NOMO-1 treated with dmso at 0.1 percent for 144 hours (cell line): ENCODE measurements at regions not wholly inside any gene's neighbourhood (a gene's known extent, or its start where the extent isn't known, plus 50 kb on each side); places are given as distances from the start of the nearest gene placed in this dataset.
"Not testable (repeated sequence)": the region's sequence is repeated elsewhere in the genome, so short reads cannot be mapped to it uniquely, and the experiment has no call there.

ENCODE experiments used
- DNase-seq: peaks from one replicate; lab custom pipeline; 2025; ENCODE audit not compliant: unreplicated experiment; lab: John Stamatoyannopoulos, UW

DNA sequence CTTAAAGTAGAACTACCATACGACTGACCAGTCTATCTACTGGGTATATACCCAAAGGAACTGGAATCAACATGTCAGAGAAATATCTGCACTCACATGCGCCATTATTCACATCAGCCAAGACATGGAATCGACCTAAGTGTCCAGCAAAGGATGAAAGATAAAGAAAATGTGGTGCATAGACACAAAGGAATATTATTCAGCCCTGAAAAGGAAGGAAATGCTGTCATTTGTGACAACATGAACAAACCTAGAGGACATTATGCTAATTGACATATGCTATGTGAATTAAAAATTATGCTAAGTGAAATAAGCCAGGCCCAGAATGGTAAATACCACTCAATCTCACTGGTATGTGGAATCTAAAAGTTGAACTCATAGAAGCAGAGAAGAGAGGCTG lies 123.7 kb downstream of the KLF6 start:
- no peak for DNase-seq

DNA sequence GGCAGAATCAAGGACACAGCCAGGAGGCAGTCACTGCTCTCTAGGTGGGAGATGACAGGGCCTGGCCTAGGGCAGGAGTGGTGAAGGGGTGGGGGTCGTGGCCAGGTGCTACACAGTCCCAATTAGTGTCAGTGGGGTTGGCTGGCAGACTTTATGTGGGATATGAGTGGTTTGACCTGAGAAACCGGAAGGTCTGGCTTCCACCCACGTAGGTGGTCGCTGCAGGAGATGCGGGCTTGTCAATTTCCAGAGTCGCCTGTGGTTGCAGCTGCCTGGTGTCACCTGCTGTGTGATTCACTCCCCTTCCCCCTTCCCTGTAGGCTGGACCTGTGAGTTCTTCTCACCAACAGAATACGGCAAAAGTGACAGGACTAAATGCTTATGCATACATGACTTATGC lies 124.3 kb downstream of the KLF6 start:
- no peak for DNase-seq

DNA sequence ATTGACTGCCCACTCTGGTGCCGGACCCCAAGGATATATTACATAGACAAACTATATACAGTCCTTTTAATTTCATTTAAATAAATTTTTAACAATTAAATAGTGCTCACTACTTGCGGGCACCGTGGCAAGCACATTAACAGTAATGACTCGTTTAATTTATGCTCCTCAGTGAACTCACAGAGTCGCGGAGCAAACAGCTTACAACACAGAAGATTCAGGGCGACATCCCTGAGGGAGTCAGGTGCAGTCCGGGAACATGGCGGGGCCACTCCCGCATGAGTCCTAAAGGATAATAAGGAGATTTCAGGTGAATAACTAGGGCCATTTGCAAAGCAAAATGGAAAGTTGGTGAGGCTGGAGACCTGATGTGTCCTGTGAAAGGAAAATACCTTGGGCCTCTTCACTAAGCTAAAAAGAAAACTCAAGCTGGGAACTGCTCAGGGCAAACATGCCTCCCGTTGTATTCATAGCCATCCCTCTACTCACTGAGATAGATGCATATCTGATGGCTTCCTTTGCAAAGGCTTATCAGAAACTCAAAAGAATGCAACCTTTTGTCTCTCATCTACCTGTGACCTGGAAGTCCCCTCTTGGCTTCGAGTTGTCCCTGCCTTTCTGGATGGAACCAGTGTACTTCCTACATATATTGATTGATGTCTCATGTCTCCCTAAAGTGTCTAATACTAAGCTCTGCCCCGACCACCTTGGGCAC lies 125.6 kb downstream of the KLF6 start:
- DNase-seq: no peak

DNA sequence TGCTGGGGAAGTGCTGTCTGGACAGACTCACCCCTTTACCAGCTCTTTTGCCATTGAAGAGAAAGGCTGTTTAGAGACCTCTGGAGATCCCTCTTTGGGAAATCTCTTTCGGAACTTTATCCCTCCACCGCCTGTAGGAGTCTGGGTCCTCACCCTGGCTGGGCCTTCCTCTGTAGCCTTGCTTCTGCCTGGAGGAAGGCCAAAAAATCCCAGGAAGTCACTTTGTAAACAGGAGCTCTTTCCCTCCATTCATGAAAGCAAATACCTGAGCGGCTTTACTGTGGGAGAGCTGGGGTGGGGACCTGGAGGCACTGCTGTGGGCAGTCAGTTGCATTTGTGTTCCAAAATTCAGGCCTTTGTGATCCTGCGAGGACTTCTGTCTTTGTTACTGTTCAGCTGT lies 126.2 kb downstream of the KLF6 start:
- DNase-seq: no peak

DNA sequence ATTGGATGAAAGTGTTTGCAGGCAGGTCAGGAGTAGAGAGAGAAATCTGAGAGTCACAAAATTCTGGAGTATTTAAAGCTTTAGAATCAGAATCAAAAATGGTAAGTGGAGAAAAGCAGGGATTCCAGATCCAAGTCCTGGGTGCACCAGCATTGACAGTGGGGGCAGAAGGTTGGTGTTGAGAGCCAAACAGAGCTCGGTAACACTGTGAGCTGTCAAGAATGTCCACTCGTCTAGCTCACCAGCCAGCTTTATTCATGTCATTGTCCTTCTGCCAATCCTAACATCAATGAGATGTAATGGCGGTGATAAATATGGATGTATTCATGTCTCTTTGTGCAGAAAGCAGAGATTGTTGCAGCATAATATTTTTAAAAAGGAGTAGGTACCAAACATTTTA lies 128.8 kb downstream of the KLF6 start:
- no peak for DNase-seq

DNA sequence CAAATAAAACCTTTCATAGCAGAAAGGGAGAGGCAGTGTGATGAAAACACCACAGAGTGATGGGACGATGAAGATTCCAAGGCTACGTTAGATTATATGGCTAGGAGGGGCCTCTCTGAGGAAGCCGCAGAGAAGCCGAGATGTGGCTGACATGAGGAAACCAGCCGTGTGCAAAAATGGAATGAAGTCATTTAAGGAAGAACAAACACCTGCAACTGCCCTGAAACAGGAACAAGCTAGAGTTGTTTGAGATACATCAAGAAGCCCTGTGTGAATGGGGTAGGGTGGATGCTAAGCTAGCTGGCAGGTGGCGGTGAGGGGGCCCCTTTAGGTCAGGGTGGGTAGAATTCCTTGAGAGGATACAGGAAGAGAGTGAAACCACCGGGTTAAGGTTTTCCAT lies 129.5 kb downstream of the KLF6 start:
- DNase-seq: peak; percentile 61

DNA sequence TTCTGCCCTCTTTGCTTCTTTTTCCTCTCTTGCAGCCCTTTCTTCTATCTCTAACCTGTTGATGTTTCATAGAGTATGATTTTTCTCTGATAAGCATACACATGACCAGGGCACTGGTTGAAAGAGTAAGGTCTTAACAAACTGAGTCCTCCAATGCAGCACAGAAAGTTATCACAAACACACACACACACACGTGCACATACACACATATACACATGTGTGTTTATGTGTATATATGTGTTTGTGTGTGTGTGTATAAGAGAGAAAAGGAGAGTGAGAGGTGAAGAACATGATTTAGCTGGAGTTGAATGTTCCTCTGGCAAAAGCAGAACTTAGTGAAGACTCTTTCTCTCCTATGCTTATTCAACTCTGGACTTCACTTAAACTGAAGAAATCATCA lies 130.0 kb downstream of the KLF6 start:
- DNase-seq: no peak

DNA sequence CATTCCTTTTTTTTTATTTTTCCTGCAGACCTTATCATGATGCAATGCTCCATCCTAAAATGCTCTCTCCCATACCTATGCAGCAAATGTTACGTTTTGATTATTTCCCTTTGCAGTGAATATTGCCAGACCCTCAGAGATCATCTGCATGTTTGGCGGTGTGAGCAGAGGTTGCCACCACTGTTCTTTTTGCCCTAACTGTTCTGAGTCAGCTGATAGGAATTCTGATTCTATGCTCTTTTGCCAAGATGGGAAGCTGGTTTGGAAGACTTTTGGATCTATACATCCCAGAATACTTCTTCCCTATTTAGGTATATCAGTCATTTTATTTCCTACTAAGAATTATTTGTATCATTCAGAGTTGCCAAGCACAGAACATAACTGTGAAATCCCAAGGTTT lies 130.5 kb downstream of the KLF6 start:
- no peak for DNase-seq

DNA sequence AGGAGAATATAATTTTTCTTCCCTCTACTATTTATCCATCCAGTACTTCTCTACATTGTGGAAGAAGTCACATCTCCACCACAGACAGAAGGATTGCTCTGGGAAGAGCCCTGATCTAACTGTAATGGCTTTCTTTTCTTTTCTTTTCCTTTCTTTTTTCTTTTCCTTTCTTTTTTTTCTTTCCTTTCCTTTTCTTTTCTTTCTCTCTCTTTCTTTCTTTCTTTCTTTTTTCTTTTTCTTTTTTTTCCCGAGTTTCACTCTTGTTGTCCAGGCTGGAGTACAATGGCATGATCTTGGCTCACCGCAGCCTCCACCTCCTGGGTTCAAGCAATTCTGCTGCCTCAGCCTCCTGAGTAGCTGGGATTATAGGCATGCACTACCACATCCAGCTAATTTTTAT lies 131.7 kb downstream of the KLF6 start:
- DNase-seq: not testable (repeated sequence)

DNA sequence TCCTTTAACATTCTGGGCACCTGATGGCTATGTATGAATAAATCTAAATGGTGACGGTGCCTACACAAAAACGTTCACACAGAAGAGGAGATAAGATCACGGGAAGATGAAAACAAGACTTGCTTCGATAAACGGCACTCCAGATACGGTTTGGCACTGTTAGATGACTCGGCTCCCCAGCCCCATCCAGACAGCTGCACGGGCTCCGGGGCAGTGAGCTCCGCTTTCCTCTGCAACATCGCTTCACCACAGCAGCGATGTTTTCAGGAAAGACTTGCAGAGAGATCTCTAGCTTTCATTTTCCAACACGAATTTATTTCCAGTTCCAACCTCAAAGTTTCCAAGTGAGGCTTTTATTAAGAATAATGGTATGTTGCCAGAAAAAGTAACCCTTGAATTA lies 132.1 kb downstream of the KLF6 start:
- DNase-seq: no peak

DNA sequence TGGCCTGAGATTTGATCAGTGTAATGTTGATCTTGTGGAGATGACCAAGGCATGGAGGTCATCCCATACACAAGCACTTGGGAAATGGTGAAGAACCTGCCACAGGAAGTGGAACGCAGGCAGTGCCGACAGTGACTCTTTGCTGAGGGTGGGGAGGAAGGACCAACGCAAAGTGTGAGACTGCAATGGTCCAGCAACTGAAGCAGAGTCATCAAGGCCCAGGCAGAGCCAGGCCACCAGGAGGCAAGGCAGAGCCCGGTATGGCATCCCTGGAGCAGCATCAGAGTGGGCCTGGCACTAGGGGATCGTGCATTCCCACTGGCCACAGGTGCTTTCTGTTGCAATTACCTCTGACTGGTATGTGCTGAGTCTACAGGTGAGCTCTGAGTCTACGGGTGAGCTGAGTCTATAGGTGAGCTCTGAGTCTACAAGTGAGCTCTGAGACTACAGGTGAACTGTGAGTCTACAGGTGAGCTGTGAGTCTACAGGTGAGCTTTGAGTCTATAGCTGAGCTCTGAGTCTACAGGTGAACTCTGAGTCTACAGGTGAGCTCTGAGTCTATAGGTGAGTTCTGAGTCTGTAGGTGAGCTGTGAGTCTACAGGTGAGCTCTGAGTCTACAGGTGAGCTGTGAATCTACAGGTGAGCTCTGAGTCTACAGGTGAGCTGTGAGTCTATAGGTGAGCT lies 132.9 kb downstream of the KLF6 start:
- no peak for DNase-seq

DNA sequence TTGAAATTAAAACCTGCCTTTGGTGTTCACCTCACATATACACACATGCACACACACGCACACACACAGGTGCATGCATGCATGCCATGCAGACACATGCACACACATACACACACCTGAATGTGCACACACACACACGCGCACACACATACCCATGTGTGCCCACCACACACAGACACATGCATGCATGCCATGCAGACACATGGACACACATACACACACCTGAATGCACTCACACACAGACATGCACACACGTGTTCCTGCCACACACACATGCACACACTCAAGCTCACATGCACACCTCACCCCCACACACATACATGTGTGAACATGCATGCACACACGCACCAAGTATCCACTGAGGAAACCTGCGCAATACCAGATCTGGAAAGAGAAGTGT lies 136.4 kb downstream of the KLF6 start:
- DNase-seq: no peak

DNA sequence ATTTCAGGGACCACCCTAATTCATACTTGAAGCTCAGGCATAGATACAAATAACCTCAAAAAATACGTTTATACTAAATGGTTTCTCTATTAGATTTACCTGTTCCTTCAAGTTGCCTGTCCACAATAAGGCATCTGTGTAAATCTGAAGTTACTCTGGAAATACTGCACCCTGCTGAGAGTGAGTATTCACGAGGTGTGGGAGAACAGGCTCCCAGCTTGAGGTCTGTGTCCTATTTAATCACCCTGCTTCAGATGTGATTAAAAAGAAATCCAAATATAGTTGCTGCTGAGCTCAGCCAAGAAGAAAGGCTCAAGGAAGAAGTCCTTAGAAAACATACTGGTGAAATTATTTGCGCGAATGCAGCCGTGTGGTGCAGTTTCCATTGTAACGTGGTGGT lies 136.8 kb downstream of the KLF6 start:
- DNase-seq: no peak

DNA sequence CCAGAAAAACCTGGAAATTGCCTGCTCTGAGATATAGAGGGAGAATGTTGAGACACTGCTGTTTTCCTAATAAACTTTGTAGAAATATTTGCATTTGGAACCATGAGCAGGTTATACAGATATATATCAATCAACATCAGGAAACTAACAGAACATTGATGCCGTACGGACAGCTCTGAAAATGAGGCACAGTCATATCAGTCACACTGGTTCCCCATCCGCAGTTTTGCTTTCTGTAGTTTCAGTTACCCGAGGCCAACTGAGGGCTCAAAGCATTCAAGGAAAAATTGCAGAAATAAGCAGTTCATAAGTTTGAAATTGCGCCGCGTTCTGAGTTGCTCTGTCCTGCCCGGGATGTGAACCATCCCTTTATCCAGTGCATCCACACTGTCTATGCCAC lies 137.9 kb downstream of the KLF6 start:
- DNase-seq: no peak

DNA sequence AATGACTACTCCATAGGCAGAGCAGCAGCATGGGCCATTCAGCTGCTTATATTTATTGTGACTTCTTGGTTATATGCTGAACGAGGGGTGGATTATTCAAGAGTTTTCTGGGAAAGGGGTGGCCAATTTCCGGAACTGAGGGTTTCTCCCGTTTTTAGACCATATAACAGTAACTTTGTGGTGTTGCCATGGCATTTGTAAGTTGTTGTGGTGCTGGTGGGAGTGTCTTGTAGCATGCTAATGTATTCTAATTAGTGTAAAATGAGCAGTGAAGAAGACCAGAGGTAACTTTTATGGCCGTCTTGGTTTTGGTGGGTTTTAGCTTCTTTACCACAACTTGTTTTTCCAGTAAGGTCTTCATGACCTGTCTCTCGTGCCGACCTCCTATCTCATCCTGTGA lies 139.6 kb downstream of the KLF6 start:
- no peak for DNase-seq

DNA sequence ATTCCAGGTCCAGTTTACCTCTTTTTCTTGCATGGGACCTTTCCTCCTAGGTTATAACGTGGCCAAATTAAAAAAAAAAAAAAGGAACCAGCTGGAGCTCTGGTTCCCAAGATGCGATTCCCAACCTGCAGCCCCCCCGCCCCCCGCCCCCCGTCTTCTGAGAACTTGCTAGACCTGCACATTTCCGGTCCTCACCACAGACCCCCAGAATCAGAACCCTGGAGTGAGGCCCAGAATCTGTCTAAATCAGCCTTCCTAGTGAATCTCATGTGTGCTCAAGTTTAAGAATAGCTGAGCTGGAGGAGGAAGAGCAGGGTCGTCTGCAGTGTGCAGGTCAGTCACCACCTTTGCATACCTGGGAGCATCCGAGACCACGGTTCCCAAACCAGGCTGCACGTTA lies 144.2 kb downstream of the KLF6 start:
- no peak for DNase-seq

DNA sequence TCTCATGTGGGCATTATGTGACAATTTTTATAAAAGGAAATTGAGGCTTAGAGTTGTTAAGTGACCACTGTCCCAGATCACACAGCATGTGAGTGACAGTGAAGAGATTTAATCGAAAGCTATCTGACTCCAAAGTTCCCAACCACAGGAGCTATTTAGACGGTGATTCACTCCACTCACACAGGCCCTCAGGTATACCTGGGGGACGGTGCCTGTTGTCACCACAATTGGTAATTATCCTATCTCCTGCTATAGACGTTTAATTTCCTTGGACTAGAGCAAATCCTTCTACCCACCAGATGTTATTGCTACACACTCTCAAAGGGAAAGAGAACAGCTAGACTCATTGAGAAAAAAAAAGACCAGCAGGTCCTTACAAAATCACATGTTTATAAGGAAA lies 145.5 kb downstream of the KLF6 start:
- no peak for DNase-seq

DNA sequence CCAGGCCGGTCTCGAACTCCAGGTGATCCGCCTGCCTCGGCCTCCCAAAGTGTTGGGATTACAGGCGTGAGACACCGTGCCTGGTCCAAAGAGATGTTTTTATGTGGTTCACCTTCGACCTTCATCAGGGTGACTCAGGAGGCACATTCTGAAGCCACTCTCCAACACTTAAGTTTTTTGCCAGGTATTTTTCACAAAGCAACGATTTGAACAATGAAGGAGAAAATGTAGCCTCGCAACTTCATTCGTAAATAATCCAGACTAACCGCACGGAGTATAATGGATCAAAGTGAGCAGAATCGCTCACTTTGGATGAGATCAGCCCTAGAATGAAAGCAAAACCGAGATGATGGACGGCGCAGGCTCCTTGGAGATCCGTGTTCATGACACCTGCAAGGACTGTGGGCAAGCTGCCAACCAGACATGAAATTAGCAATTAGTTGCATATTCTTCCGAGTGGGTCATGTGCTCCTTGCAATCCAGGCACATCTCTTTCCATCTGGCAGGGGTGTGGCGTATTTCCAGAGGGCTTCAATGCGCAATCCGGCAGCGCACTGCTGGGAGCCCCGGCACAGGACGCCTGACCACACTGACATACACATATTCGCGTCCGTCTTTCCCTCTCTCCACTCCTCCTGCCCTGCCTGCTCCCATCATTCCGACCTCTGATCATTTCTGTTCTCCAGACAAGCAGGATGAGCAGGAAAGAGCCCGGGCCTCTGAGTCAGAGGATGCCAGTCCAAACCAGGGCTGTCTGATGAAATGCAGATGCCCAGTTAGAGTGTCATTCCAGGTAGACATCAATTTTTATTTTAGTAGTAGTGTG lies 148.4 kb downstream of the KLF6 start:
- no peak for DNase-seq

DNA sequence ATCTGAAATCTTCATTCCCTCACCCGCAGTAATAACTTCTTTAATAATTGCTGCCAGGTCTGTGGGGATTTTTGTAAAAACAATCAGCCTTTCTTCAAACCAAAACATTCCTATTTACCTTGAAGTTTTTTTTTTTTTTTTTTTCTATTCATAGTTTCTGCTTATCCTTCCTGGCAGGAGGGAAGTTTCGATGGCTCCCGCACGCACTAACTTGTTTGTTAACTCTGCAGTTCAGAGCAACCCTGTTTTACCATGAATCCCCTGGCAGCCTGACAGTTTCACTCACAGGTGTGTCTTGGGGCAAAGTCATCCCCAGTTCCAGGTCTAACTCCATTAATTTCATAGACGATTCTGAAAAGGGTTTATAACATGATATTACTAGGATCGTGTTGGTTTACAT lies 149.3 kb downstream of the KLF6 start:
- DNase-seq: no peak

DNA sequence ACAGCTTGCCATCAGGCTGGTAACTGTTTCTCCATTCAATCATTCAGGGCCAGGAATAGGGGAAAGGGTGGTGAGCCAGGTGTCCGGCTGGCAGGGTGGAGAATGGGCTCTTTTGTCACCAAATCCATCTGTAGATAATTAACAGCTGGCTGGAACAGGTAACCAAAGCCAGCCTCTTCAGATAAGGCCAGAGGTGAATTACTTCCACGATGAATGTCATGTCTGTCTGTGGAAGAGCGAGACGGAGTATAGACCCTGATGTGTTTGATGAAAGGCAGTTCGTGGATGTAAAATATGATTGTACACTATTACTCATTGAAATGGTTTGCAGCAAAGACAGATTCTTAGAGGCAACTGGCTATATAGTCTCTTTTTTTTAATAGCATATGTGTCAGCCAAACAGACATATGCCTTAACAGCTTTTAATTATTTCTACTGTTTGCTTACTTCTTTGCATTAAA lies 149.8 kb downstream of the KLF6 start:
- no peak for DNase-seq

DNA sequence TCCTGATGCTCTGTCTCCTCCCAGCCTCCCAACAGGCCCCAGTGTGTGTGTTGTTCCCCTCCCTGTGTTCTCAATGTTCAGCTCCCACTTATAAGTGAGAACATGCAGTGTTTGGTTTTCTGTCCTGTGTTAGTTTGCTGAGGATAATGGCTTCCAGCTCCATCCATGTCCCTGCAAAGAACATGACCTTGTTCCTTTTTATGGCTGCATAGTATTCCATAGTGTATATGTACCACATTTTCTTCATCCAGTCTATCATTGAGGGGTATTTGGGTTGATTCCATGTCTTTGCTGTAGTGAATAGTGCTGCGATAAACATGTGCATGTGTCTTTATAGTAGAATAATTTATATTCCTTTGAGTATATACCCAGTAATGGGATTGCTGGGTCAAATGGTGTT lies 150.4 kb downstream of the KLF6 start:
- not testable (repeated sequence) for DNase-seq

DNA sequence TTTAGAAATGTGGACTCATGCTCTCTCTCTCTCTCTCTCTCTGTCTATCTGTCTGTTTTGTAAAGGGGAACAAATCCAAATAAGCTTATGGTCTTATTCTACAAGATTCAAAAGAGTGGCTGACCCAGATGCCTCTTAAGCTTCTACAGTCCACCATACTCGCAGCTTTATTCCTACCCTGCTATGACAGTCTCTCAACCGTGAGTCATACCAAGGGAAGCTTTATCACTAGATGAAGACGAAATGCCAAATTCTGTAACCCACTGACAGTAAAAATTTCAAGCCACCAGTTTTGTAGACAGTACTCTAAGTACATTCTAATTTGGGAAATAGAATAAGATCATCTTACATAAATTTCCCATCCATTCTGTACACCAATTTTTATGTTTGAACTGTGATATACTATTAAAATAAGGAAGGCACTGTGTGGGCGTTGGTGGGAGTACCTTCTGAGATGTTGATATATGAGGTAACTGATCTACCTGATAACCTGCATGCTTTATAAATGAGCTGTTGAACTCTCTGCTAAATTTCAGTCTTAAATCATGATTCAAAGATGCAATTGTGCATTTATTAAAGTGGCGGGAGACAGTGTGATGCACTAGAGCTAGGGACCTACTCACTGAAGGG lies 153.2 kb downstream of the KLF6 start:
- DNase-seq: no peak
